ENCODE measurements at regions not wholly inside any gene's neighbourhood (a gene's known extent, or its start where the extent isn't known, plus 50 kb on each side); places are given as distances from the start of the nearest gene placed in this dataset.

DNA sequence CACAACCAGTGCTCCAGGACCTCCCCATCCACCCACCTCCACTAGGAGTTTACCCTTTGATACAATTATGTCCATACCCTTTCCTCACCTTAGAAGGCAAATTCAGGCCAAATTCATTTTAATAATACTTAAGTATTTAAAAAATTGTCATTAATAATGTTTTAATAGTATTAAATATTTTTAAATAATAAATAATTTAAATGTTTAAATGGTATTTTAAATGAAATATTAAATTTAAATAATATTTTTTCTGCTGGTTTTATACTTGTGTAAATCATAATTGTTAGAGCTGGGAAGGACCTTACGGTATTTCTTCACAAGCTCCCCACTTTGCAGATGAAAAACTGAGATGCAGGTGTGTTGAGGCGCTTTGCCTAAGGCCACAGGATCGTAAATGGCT, 67.8 kb downstream of the NRN1 start:
- H3K27me3 Mint-ChIP-seq: peaks cover 20% of the 10 kb centered on the region
- H3K36me3 Mint-ChIP-seq (ENCODE audit: low read depth): no peaks in the 10 kb centered on the region
- H3K4me1 Mint-ChIP-seq: no peaks in the 10 kb centered on the region
- H3K27ac Mint-ChIP-seq: no peak overlapping the region
- intact Hi-C loops (cut with micrococcal nuclease): no loop called here
- DNase-seq: no peak
- ChIA-PET CTCF (no interaction called here), POLR2A (no interaction called here)
- peaks cover 9% of the 10 kb centered on the region for H3K9me3 Mint-ChIP-seq
- no peak overlapping the region for H3K4me3 Mint-ChIP-seq
- TF ChIP-seq, protein P1, sequence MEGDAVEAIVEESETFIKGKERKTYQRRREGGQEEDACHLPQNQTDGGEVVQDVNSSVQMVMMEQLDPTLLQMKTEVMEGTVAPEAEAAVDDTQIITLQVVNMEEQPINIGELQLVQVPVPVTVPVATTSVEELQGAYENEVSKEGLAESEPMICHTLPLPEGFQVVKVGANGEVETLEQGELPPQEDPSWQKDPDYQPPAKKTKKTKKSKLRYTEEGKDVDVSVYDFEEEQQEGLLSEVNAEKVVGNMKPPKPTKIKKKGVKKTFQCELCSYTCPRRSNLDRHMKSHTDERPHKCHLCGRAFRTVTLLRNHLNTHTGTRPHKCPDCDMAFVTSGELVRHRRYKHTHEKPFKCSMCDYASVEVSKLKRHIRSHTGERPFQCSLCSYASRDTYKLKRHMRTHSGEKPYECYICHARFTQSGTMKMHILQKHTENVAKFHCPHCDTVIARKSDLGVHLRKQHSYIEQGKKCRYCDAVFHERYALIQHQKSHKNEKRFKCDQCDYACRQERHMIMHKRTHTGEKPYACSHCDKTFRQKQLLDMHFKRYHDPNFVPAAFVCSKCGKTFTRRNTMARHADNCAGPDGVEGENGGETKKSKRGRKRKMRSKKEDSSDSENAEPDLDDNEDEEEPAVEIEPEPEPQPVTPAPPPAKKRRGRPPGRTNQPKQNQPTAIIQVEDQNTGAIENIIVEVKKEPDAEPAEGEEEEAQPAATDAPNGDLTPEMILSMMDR (IDR thresholded peaks at IDR 0.05): no peak
- ATAC-seq (ENCODE audit: low read depth): no peak

GRCh38 chr6:5937936-5938706, 68.6 kb downstream of the NRN1 start:
- DNase-seq: no peak
- Mint-ChIP-seq H3K27me3 (peaks cover 26% of the 10 kb centered on the region), H3K4me3 (no peak overlapping the region), H3K36me3 (ENCODE audit: low read depth) (no peaks in the 10 kb centered on the region), H3K4me1 (no peaks in the 10 kb centered on the region), H3K9me3 (peaks cover 3% of the 10 kb centered on the region), H3K27ac (no peak overlapping the region)
- ATAC-seq (ENCODE audit: low read depth): no peak
- CTCF ChIA-PET: no interaction called here
- intact Hi-C loops (cut with micrococcal nuclease): no loop called here
- POLR2A ChIA-PET: no interaction called here
- TF ChIP-seq, protein P1 (IDR thresholded peaks at IDR 0.05): no peak

DNA sequence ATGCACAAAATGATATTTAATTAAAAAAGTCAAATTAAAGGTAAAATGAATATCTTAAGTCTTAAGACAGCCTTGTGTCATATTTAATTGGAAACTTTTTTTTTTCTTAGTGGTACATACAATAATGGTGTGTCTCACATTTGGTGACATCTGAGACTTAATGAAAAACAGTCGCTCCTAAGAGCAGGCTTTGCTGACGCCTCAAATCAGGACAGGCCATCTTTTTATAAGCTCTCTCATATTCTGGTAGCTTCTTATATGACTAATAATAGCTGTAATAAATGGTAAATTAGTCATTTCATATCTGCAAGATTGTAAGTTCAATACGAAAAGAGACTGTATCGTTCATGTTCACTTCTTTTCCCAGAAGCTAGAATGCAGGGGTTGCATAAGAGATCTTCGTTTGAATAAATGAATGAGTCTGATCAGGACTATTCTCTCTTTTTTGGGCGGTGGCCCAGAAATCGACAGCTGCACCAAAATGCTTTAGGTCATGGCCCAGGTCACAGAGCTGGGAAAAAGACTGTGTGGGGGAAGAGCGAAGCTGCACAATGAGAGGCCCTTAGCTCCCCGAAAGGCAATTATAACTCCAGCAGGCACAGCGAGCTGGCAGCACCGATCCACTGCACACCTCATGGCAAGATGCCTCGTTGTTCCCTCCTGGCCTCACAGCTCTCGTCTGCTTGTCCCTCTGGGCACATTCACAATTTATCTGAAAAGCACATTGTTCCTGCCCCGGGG, 69.4 kb downstream of the NRN1 start:
- TF ChIP-seq, protein P1 (IDR thresholded peaks at IDR 0.05): no peak
- ATAC-seq (ENCODE audit: low read depth) (no peak), DNase-seq (no peak)
- ChIA-PET POLR2A (no interaction called here), CTCF (no interaction called here)
- Mint-ChIP-seq H3K4me1 (no peaks in the 10 kb centered on the region), H3K27ac (no peak overlapping the region), H3K27me3 (peaks cover 33% of the 10 kb centered on the region), H3K9me3 (no peaks in the 10 kb centered on the region), H3K36me3 (ENCODE audit: low read depth) (no peaks in the 10 kb centered on the region), H3K4me3 (no peak overlapping the region)
- intact Hi-C loops (cut with micrococcal nuclease): no loop called here

DNA sequence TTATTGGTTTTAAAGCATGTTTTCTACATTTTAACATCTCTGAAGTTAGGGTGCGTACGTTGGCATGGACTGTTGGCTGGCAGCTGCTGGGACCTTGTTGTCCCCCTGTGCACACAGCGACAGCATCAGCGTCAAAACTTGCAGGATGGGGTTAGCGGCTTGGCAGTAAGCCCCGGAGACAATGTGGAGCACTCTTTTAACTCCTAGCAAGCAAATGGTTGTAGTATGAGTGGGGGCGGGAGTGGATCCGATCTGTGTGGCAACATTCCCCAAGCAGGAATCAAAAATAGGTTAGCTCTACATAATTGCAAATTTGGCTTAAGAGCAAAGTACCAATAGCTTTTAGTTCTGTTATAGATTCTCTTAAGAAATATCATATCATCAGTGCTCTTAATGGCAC, 70.1 kb downstream of the NRN1 start:
- Mint-ChIP-seq H3K27me3 (peaks cover 40% of the 10 kb centered on the region), H3K27ac (no peak overlapping the region), H3K4me3 (no peak overlapping the region), H3K9me3 (no peaks in the 10 kb centered on the region), H3K36me3 (ENCODE audit: low read depth) (no peaks in the 10 kb centered on the region), H3K4me1 (no peaks in the 10 kb centered on the region)
- ChIA-PET POLR2A (no interaction called here), CTCF (no interaction called here)
- DNase-seq (no peak), ATAC-seq (ENCODE audit: low read depth) (no peak)
- intact Hi-C loops (cut with micrococcal nuclease): no loop called here
- TF ChIP-seq, protein P1 (IDR thresholded peaks at IDR 0.05): no peak

DNA sequence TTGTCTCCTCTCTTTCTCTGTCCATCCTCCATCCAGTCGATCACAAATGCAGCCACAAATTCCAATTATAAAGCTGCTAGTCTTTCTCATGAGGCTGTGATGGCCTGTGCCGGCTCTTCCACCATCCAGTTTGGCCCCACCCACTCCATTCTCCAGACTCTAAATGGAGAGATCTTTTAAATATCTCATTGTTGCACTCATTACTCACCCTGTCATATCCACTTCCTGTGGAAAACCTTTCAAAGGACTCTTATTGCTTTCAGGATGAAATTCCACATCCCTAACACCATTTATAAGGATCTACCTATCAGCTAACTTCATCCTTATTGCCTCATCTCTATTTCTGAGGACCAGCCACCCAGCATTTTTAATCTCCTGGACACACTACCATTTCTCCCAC, 70.6 kb downstream of the NRN1 start:
- POLR2A ChIA-PET: no interaction called here
- no peak for DNase-seq
- TF ChIP-seq, protein P1 (IDR thresholded peaks at IDR 0.05): no peak
- CTCF ChIA-PET: no interaction called here
- no peaks in the 10 kb centered on the region for H3K9me3 Mint-ChIP-seq
- ATAC-seq (ENCODE audit: low read depth): no peak
- intact Hi-C loops (cut with micrococcal nuclease): no loop called here
- H3K27ac Mint-ChIP-seq: no peak overlapping the region
- no peaks in the 10 kb centered on the region for H3K4me1 Mint-ChIP-seq
- no peak overlapping the region for H3K4me3 Mint-ChIP-seq
- peaks cover 43% of the 10 kb centered on the region for H3K27me3 Mint-ChIP-seq
- H3K36me3 Mint-ChIP-seq (ENCODE audit: low read depth): no peaks in the 10 kb centered on the region

Measured in activated B cell treated with CpG ODN at 0.5 μM for 24 hours (primary cell).